Transverse colon (tissue), 4 donors: ENCODE measurements at regions not wholly inside any gene's neighbourhood (a gene's known extent, or its start where the extent isn't known, plus 50 kb on each side); places are given as distances from the start of the nearest gene placed in this dataset.

ENCODE experiments used
- DNase-seq: peaks from one replicate; pipeline ENCODE4 v3.0.0-alpha.2; 2019
- H3K27ac ChIP-seq, 4 donors: fragments of 200-600 bp; sonication (generic); 2 replicates each; pipeline ENCODE4 v1.5.1; 2016 to 2018; ENCODE audit warnings: inconsistent platforms in 4 of 4
- H3K27me3 ChIP-seq: fragments of 200-600 bp; sonication (generic); 2 replicates; pipeline ENCODE4 v1.5.1; 2017; ENCODE audit warnings: inconsistent platforms
- H3K36me3 ChIP-seq, 4 donors: fragments of 200-600 bp; sonication (generic); 2 replicates each; pipeline ENCODE4 v1.5.1; 2017 to 2019; ENCODE audit warnings: inconsistent platforms in 4 of 4
- H3K4me1 ChIP-seq, 4 donors: fragments of 200-600 bp; sonication (generic); 2 replicates each; pipeline ENCODE4 v1.5.1; 2017 to 2020; ENCODE audit warnings: inconsistent platforms in 4 of 4
- H3K4me3 ChIP-seq, 4 donors: fragments of 200-600 bp; sonication (generic); 1 replicate in 1 of 4; 2 replicates in 3 of 4; pipeline versions ENCODE4 v1.5.1 to v1.6.1; 2017 to 2019; ENCODE audit warnings: inconsistent platforms in 4 of 4
- H3K9me3 ChIP-seq, 2 donors: fragments of 200-600 bp; sonication (generic); 2 replicates each; pipeline ENCODE4 v1.5.1; 2017 to 2019; ENCODE audit warnings: inconsistent platforms in 2 of 2
- EP300 ChIP-seq: sonication (generic); formaldehyde crosslinking; IDR thresholded peaks from one replicate; pipeline ENCODE4 v1.6.1; 2017; ENCODE audit warnings: antibody characterized with exemption, low read depth
- POLR2A ChIP-seq: fragments of 450-650 bp; IDR thresholded peaks from one replicate; pipeline ENCODE4 v1.6.1; 2016; ENCODE audit warnings: antibody characterized with exemption, mild to moderate bottlenecking, moderate library complexity
- POLR2AphosphoS5 ChIP-seq, 3 donors: sonication (generic); formaldehyde crosslinking; IDR thresholded peaks; one replicate each; pipeline ENCODE4 v1.6.1; 2016; ENCODE audit warnings: antibody characterized with exemption in 3 of 3
- WGBS, 2 donors: methylation state at CpG; one replicate each; pipeline ENCODE4 v1.1.5; 2018; ENCODE audit warnings: low coverage in 1 of 2; 5-methylcytosine and 5-hydroxymethylcytosine counted together
- in situ Hi-C, 4 donors: fragments of 200-750 bp; cut with MboI; loops; one replicate each; pipeline versions ENCODE4 v1.15.0 to v1.15.1; 2017; ENCODE audit warnings: low sequenced_read_pairs in 3 of 4, low pct_ligation_motif_present in 1 of 4, low pct_unique_long_range_greater_than_20kb in 1 of 4
- intact Hi-C: fragments of 100-400 bp; cut with DNase I; formaldehyde crosslinking; loops from one replicate; pipeline ENCODE4 v1.15.1; 2023; ENCODE audit warnings: low total_unique reads
- TF ChIP-seq, protein P1 (sequence below), 5 experiments: fragments of 200-600 bp in 3 of 5; fragments of 450-650 bp in 2 of 5; sonication (generic) in 3 of 5; IDR thresholded peaks; 1 replicate in 2 of 5; 2 replicates in 3 of 5; pipeline ENCODE4 v1.5.1; 2016 to 2017; ENCODE audit warnings: antibody characterized with exemption in 5 of 5, inconsistent platforms in 3 of 5, mild to moderate bottlenecking in 2 of 5, moderate library complexity in 1 of 5

DNA sequence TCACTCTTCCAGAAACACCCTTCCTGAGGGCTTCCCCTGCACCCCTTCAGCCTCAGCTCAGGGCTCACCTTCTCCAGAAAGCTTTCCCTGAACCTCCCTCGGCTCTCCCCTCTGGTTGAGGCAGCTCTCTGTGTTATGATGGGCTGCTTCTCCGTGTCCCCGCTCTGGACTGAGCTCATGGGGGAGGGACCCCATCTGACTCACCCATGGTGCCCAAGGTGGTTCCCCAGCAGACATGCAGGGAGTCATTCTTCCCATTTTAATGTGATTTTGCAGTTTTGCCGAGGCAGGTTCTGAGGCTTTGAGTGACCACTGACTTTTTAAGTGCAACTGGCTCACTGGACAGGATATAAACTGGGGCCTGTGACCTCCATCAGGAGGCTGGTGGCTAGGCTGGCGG is 495.1 kb downstream of the TBC1D22A start:
- H3K9me3 ChIP-seq, result no peaks in the 10 kb centered on the region
- 86% methylated on average over 5 of the region's 5 CpGs; no CpG with 5 or more reads in 1 of the 2 donors for WGBS, 2 donors

DNA sequence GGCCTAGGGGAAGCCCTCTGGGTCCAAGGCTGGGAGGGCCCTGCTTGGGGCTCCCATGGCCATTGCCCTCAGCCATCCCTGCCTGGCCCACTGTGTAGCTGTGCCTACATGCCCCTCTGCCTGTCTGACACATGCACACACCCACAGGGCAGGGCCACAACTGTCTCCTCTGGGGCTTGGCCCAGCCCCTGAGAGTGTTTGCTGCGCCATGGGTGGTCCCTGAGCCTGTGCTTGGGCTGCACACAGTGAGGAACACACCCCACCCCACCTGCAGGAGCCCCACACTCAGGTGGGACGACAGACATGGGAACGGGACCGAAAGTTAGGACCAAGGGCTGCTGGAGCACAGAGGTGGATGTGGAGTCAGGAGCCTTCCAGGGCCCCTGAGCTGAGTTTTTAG is 489.5 kb downstream of the TBC1D22A start:
- H3K9me3 ChIP-seq, result no peaks in the 10 kb centered on the region
- peaks cover 6% of the 10 kb centered on the region for H3K27me3 ChIP-seq
- DNase-seq, result no peak
- H3K4me3 ChIP-seq, result no peak overlapping the region
- no peaks in the 10 kb centered on the region for H3K4me1 ChIP-seq
- no peak for TF ChIP-seq POLR2AphosphoS5 (IDR thresholded peaks at IDR 0.05)
- no peak for TF ChIP-seq POLR2A
- no peak for TF ChIP-seq EP300
- TF ChIP-seq, protein P1, sequence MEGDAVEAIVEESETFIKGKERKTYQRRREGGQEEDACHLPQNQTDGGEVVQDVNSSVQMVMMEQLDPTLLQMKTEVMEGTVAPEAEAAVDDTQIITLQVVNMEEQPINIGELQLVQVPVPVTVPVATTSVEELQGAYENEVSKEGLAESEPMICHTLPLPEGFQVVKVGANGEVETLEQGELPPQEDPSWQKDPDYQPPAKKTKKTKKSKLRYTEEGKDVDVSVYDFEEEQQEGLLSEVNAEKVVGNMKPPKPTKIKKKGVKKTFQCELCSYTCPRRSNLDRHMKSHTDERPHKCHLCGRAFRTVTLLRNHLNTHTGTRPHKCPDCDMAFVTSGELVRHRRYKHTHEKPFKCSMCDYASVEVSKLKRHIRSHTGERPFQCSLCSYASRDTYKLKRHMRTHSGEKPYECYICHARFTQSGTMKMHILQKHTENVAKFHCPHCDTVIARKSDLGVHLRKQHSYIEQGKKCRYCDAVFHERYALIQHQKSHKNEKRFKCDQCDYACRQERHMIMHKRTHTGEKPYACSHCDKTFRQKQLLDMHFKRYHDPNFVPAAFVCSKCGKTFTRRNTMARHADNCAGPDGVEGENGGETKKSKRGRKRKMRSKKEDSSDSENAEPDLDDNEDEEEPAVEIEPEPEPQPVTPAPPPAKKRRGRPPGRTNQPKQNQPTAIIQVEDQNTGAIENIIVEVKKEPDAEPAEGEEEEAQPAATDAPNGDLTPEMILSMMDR (IDR thresholded peaks at IDR 0.05), result no peak
- WGBS, 2 donors, result 81% methylated on average over 4 of the region's 4 CpGs; no CpG with 5 or more reads in 1 of the 2 donors
- H3K27ac ChIP-seq, result no peak overlapping the region
- no peaks in the 10 kb centered on the region for H3K36me3 ChIP-seq
- in situ Hi-C loops (no loop called here), intact Hi-C loops (no loop called here)

More for the DNA sequence above, 495.1 kb downstream of the TBC1D22A start:
- Histone ChIP-seq H3K36me3 (no peaks in the 10 kb centered on the region), H3K4me1 (no peaks in the 10 kb centered on the region), H3K27ac (no peak overlapping the region), H3K4me3 (no peak overlapping the region), H3K27me3 (no peaks in the 10 kb centered on the region)
- intact Hi-C loops (no loop called here), in situ Hi-C loops (no loop called here)
- no peak for DNase-seq
- TF ChIP-seq POLR2AphosphoS5 (IDR thresholded peaks at IDR 0.05) (no peak), EP300 (no peak), POLR2A (no peak)
- TF ChIP-seq, protein P1 (IDR thresholded peaks at IDR 0.05), result no peak

DNA sequence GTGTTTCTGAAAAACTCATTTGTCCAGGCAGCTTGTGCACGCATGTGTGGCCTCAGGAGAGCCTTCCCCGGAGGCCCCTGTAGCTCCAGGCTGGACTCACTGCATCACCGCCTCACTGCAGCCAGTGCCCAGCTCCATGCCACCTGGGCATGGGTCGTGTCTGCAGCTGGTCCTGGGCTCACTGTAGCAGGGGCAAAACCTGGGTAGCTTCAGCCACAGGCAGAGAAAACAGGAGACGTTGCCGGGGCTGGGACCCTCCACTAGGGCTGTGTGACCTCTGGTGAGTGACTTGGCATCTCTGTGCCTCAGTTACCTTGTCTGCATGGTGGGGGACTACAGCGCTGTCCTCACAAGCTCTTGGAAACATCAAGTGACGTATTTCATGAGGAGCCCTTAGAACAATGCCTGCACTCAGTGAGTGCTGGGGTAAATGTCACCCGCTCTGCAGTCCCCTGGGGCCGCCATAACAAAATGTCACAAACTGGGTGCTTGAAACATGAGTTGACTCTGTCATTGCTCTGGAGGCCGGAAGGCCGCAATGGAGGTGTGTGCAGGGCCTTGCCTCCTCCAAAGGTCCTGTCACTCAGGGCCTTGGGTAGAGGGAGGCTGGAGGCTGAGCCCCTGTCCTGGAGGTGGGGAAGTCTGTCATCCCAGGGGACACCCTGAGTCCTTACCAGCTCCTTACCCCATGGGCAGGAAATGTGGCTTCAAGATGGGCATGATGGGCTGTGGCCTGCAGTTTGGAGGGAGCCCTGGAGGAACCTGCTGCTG is 488.7 kb downstream of the TBC1D22A start:
- no peaks in the 10 kb centered on the region for H3K4me1 ChIP-seq
- intact Hi-C loops, result no loop called here
- 84% methylated on average over 12 of the region's 12 CpGs; no CpG with 5 or more reads in 1 of the 2 donors for WGBS, 2 donors
- no peak overlapping the region for H3K27ac ChIP-seq
- no peaks in the 10 kb centered on the region for H3K36me3 ChIP-seq
- no peak for DNase-seq
- in situ Hi-C loops, result no loop called here
- no peak overlapping the region for H3K4me3 ChIP-seq
- H3K9me3 ChIP-seq, result no peaks in the 10 kb centered on the region
- TF ChIP-seq POLR2A (no peak), EP300 (no peak), POLR2AphosphoS5 (IDR thresholded peaks at IDR 0.05) (no peak)
- TF ChIP-seq, protein P1 (IDR thresholded peaks at IDR 0.05), result no peak
- peaks cover 6% of the 10 kb centered on the region for H3K27me3 ChIP-seq

DNA sequence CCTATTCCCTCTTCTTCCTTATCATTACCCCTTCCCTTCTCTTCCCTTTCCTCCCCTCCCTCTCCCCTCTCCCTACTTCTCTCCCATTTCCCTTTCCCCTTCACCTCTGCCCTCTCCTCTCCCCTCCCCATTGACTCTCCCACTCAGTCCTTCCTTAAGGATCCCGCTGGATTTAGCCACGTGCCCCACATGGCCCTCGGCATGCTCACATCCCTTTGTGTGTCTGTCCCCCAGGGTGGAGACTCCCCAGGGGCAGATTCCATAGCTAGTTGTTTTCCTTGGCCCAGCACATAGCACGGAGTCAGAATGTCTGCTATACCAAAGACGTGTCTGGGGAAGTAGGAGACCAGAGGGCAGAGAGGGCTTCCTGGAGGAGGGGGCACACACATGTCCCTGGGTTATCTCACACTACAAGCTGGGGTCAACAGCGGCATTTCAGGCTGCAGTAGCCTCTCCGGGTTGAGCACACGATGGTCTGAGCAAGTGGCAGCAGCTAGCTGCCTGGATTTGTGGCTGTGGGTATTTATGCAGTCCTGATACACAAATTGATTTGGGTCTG is 487.0 kb downstream of the TBC1D22A start:
- no peak for DNase-seq
- Histone ChIP-seq H3K9me3 (no peaks in the 10 kb centered on the region), H3K27me3 (peaks cover 8% of the 10 kb centered on the region), H3K27ac (no peak overlapping the region), H3K4me1 (no peaks in the 10 kb centered on the region), H3K36me3 (no peaks in the 10 kb centered on the region), H3K4me3 (no peak overlapping the region)
- TF ChIP-seq POLR2AphosphoS5 (IDR thresholded peaks at IDR 0.05) (no peak), EP300 (no peak), POLR2A (no peak)
- TF ChIP-seq, protein P1 (IDR thresholded peaks at IDR 0.05), result no peak
- intact Hi-C loops (no loop called here), in situ Hi-C loops (no loop called here)
- WGBS, 2 donors, result 26 to 58% methylated on average over 3 to 6 of the region's 8 CpGs
